ENCODE measurements at regions not wholly inside any gene's neighbourhood (a gene's known extent, or its start where the extent isn't known, plus 50 kb on each side); places are given as distances from the start of the nearest gene placed in this dataset.

DNA sequence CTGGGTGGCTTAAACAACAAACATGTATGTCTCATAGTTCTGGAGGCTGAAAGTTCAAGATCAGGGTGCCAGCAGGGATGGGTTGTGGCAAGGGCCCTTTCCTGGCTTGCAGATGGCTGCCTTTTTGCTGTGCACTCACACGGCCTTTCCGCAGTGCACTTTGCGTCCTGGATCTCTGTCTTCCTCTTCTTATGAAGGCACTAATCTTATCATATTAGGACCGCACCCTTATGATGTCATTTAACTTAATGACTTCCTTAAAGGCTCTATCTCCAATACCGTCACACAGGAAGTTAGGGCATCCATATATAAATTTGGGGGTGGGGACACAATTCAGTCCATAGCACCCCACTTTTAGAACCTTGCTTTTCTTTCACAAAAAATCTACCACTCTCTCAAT lies 255.2 kb downstream of the SNX13 start:
- H3K4me3 ChIP-seq (ENCODE audit: low read depth, low read length): no peak overlapping the region
- TF ChIP-seq, protein P1, sequence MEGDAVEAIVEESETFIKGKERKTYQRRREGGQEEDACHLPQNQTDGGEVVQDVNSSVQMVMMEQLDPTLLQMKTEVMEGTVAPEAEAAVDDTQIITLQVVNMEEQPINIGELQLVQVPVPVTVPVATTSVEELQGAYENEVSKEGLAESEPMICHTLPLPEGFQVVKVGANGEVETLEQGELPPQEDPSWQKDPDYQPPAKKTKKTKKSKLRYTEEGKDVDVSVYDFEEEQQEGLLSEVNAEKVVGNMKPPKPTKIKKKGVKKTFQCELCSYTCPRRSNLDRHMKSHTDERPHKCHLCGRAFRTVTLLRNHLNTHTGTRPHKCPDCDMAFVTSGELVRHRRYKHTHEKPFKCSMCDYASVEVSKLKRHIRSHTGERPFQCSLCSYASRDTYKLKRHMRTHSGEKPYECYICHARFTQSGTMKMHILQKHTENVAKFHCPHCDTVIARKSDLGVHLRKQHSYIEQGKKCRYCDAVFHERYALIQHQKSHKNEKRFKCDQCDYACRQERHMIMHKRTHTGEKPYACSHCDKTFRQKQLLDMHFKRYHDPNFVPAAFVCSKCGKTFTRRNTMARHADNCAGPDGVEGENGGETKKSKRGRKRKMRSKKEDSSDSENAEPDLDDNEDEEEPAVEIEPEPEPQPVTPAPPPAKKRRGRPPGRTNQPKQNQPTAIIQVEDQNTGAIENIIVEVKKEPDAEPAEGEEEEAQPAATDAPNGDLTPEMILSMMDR (IDR thresholded peaks at IDR 0.05; ENCODE audit: insufficient read depth, low read depth, low read length, missing control alignments): no peak
- DNase-seq (ENCODE audit: low read depth): no peak

DNA sequence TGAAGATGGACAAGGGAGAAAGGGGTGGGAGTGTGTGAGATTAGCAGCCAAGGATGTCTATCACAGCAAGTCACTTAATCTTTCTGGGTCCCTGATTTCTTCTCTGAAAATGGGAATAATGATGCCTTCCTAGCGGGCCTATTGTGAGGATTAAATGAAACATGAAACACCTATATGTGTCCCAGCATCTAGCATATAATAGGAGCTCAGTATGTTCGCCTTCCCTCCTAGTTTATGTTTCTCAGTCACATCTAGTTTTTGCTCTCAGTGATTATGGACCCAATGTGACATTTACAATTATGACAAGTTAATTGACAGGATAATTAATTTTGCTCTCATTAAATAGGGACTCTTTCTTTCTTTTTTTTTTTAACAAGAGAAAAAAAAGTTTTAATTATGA lies 252.9 kb downstream of the SNX13 start:
- H3K4me3 ChIP-seq (ENCODE audit: low read depth, low read length): no peak overlapping the region
- DNase-seq (ENCODE audit: low read depth): no peak
- TF ChIP-seq, protein P1 (IDR thresholded peaks at IDR 0.05; ENCODE audit: insufficient read depth, low read depth, low read length, missing control alignments): no peak

DNA sequence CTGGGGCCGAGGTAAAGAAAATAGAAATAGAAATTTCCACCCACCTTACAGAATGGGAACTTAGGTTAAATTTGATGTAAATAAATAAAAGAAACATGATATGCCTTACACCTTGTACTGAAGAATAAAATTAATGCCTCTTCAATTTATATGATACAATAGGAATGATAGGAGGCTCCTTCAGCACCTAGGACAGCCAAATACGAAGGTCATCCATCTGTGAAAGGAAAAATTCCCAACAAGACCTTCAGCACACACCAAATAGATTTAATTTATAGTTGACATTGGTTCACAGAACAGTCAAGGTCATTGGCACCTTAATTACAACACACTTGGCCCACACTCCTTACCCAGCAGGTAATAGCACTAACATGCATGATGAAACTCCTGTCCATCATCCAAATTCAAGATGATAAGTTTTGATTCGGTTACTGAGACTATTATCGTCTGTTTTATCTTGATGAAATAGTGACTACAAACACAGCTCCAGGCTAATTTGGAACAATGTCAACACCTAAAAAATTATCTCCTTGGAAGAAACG lies 250.9 kb downstream of the SNX13 start:
- TF ChIP-seq, protein P1 (IDR thresholded peaks at IDR 0.05; ENCODE audit: insufficient read depth, low read depth, low read length, missing control alignments): no peak
- no peak overlapping the region for H3K4me3 ChIP-seq (ENCODE audit: low read depth, low read length)
- no peak for DNase-seq (ENCODE audit: low read depth)

DNA sequence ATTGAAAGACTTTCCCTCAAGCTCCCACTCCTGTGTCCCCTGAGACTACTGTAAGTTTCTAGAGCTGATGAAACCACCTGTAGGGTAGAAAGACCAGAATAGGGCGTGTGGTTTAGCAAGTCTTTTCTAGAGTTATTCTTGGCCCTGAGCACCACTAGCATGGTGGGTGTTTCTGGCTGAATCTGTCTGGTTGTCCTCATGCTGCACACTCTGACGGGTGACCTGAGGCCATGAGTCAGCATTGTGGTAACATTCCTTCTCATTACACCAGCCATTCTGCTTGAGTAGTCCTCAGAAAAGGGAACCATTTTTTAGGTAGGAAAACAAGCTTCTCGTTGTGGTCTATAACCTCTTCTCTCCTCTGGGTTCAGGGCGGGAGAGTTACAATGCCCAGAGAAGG lies 250.3 kb downstream of the SNX13 start:
- TF ChIP-seq, protein P1 (IDR thresholded peaks at IDR 0.05; ENCODE audit: insufficient read depth, low read depth, low read length, missing control alignments): no peak
- peak; percentile 38 for DNase-seq (ENCODE audit: low read depth)
- no peak overlapping the region for H3K4me3 ChIP-seq (ENCODE audit: low read depth, low read length)

DNA sequence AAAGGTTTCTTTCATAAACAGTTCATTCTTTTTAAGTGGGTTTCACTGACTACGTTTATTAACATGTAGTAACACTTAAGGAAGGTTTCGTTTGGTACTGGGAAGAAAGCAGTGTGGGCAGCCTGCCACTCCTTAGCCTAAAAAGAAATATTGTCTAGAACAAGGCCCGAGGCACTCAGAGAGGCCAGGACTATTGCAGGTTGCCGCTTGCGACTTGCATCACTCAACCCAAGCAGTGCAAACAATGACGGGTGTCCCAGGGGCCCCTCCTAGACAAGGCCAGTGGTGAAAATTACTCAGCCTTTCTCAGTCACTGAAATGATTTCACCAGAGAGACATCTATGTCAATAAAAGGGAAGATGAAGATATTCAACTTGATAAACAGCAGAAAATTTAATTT lies 243.9 kb downstream of the SNX13 start:
- no peak for DNase-seq (ENCODE audit: low read depth)
- no peak overlapping the region for H3K4me3 ChIP-seq (ENCODE audit: low read depth, low read length)
- TF ChIP-seq, protein P1 (IDR thresholded peaks at IDR 0.05; ENCODE audit: insufficient read depth, low read depth, low read length, missing control alignments): no peak

DNA sequence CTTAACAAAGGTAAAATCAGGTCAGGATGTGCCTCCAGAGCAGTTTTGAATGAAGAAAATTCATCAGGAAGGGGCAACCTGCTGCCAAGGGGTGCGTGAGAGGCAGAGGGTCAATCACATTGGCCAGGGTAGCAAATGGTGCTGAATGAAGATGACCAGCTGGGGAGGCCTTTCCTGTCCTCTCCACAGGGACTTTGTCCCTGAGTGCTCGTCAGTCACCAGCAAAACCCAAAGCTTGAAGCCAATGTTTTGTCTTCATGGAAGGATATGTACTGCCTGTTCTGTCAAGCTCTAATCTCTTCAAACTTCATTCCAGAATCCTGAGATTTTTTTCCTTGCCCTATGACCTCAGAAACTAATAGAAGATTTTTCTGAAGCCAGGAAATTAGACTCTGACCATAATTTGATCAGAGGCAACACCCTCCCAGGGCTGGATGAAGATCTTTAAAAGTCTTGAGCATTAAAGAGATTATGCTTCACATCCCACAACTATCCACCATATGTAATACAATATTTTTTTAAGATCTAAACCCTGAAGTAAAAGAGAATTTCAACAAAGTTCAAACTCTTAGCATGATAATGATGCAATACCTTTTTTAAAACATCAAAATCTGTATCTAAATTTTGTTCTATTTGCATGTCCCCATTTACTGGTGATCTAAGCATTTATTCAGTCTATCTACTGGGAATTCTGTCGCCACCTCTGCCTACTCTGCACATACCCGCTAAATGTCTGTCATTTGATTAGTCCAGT lies 243.0 kb downstream of the SNX13 start:
- no peak overlapping the region for H3K4me3 ChIP-seq (ENCODE audit: low read depth, low read length)
- TF ChIP-seq, protein P1 (IDR thresholded peaks at IDR 0.05; ENCODE audit: insufficient read depth, low read depth, low read length, missing control alignments): no peak
- DNase-seq (ENCODE audit: low read depth): no peak

DNA sequence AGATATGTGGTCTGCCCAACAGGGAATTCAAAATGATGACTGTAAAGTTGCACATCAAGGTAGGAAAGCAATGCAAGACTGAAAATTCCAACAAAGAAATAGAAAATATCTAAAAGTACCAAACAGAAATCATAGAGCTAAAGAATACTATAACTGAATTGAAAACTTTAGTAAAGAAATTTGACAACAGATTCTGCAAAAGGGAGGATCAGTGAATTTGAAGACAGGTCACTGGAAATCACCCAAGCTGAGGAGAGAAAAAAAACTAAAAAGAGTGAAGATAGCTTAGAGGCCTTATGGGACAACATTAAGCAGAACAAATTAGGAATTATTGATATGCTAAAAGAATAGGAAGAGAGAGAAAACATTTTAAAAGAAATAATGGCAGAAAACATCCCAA lies 240.6 kb downstream of the SNX13 start:
- TF ChIP-seq, protein P1 (IDR thresholded peaks at IDR 0.05; ENCODE audit: insufficient read depth, low read depth, low read length, missing control alignments): no peak

More for the DNA sequence above, 240.6 kb downstream of the SNX13 start:
- H3K4me3 ChIP-seq (ENCODE audit: low read depth, low read length): no peak overlapping the region
- no peak for DNase-seq (ENCODE audit: low read depth)

All from GM12865 (cell line).